ENCODE measurements at regions not wholly inside any gene's neighbourhood (a gene's known extent, or its start where the extent isn't known, plus 50 kb on each side); places are given as distances from the start of the nearest gene placed in this dataset.

GRCh38 chr13:72415817-72416216 lies 311.6 kb downstream of the MZT1 start:
- no peak for TF ChIP-seq GABPA (IDR thresholded peaks at IDR 0.05; ENCODE audit: low read depth)
- no peak overlapping the region for H3K4me3 ChIP-seq (replicated peaks; ENCODE audit: insufficient read depth, low read length)
- no peak overlapping the region for H3K27ac ChIP-seq (replicated peaks)
- no peaks in the 10 kb centered on the region for H3K27me3 ChIP-seq (ENCODE audit: insufficient read depth, poor library complexity, severe bottlenecking)
- DNase-seq (ENCODE audit: low read depth in 1 of 2, low spot score in 1 of 2) = no peak

GRCh38 chr13:72412481-72412880 lies 314.9 kb downstream of the MZT1 start:
- no peaks in the 10 kb centered on the region for H3K27me3 ChIP-seq (ENCODE audit: insufficient read depth, poor library complexity, severe bottlenecking)
- no peak overlapping the region for H3K27ac ChIP-seq (replicated peaks)
- no peak overlapping the region for H3K4me3 ChIP-seq (replicated peaks; ENCODE audit: insufficient read depth, low read length)
- DNase-seq (ENCODE audit: low read depth in 1 of 2, low spot score in 1 of 2) = no peak
- no peak for TF ChIP-seq GABPA (IDR thresholded peaks at IDR 0.05; ENCODE audit: low read depth)
- no peak for TF ChIP-seq REST (IDR thresholded peaks at IDR 0.05; ENCODE audit: insufficient replicate concordance, low read depth)
- TF ChIP-seq POLR2AphosphoS5 (IDR thresholded peaks at IDR 0.05; ENCODE audit: low read depth) = no peak
- TF ChIP-seq CTCF (IDR thresholded peaks at IDR 0.05; ENCODE audit: insufficient read depth, low read length) = no peak
- no peak for TF ChIP-seq SPI1 (IDR thresholded peaks at IDR 0.05; ENCODE audit: borderline replicate concordance, low read depth)

- H3K4me3 ChIP-seq (replicated peaks; ENCODE audit: insufficient read depth, low read length) = no peak overlapping the region
- no peak for DNase-seq (ENCODE audit: low read depth in 1 of 2, low spot score in 1 of 2)
- TF ChIP-seq CTCF (IDR thresholded peaks at IDR 0.05; ENCODE audit: insufficient read depth, low read length) (no peak), POLR2AphosphoS5 (IDR thresholded peaks at IDR 0.05; ENCODE audit: low read depth) (no peak), REST (IDR thresholded peaks at IDR 0.05; ENCODE audit: insufficient replicate concordance, low read depth) (no peak), SPI1 (IDR thresholded peaks at IDR 0.05; ENCODE audit: borderline replicate concordance, low read depth) (no peak), GABPA (IDR thresholded peaks at IDR 0.05; ENCODE audit: low read depth) (no peak)
- no peak overlapping the region for H3K27ac ChIP-seq (replicated peaks)
- H3K27me3 ChIP-seq (ENCODE audit: insufficient read depth, poor library complexity, severe bottlenecking) = no peaks in the 10 kb centered on the region
These were observed 322.0 kb downstream of the MZT1 start for GRCh38 chr13:72405441-72405840.

GRCh38 chr13:72403396-72404010 lies 323.9 kb downstream of the MZT1 start:
- DNase-seq (ENCODE audit: low read depth in 1 of 2, low spot score in 1 of 2) = no peak
- TF ChIP-seq GABPA (IDR thresholded peaks at IDR 0.05; ENCODE audit: low read depth) (no peak), SPI1 (IDR thresholded peaks at IDR 0.05; ENCODE audit: borderline replicate concordance, low read depth) (no peak), REST (IDR thresholded peaks at IDR 0.05; ENCODE audit: insufficient replicate concordance, low read depth) (no peak), POLR2AphosphoS5 (IDR thresholded peaks at IDR 0.05; ENCODE audit: low read depth) (no peak), CTCF (IDR thresholded peaks at IDR 0.05; ENCODE audit: insufficient read depth, low read length) (no peak)
- Histone ChIP-seq H3K4me3 (replicated peaks; ENCODE audit: insufficient read depth, low read length) (no peak overlapping the region), H3K27me3 (ENCODE audit: insufficient read depth, poor library complexity, severe bottlenecking) (no peaks in the 10 kb centered on the region), H3K27ac (replicated peaks) (no peak overlapping the region)
